HG03378 (cell line): ENCODE measurements at regions not wholly inside any gene's neighbourhood (a gene's known extent, or its start where the extent isn't known, plus 50 kb on each side); places are given as distances from the start of the nearest gene placed in this dataset.
"Not testable (repeated sequence)": the region's sequence is repeated elsewhere in the genome, so short reads cannot be mapped to it uniquely, and the experiment has no call there.

Source experiments
- ATAC-seq: cut with Tn5 transposase; IDR thresholded peaks from one replicate; pipeline ENCODE4 v1.9.1; 2021; ENCODE audit warnings: mild to moderate bottlenecking, moderate library complexity; ENCODE audit not compliant: unreplicated experiment

GRCh38 chr2:12871694-12872315 lies 155.1 kb downstream of the TRIB2 start:
- ATAC-seq, result no peak

GRCh38 chr2:12877761-12878160 lies 161.0 kb downstream of the TRIB2 start:
- no peak for ATAC-seq

- ATAC-seq, result no peak
Observed at GRCh38 chr2:12879649-12880048, 162.9 kb downstream of the TRIB2 start.

GRCh38 chr2:12881952-12882351 lies 165.2 kb downstream of the TRIB2 start:
- ATAC-seq, result no peak

- ATAC-seq, result no peak
Observed at GRCh38 chr2:12882393-12882792, 165.7 kb downstream of the TRIB2 start.

GRCh38 chr2:12883906-12884305 lies 167.2 kb downstream of the TRIB2 start:
- no peak for ATAC-seq

- no peak for ATAC-seq
Observed at GRCh38 chr2:12884713-12885282, 168.1 kb downstream of the TRIB2 start.

GRCh38 chr2:12890066-12890465 lies 173.3 kb downstream of the TRIB2 start:
- ATAC-seq, result no peak

GRCh38 chr2:12890481-12890991 lies 173.8 kb downstream of the TRIB2 start:
- no peak for ATAC-seq

GRCh38 chr2:12895017-12895416 lies 178.3 kb downstream of the TRIB2 start:
- no peak for ATAC-seq

- no peak for ATAC-seq
Observed at GRCh38 chr2:12896318-12896982, 179.7 kb downstream of the TRIB2 start.

- ATAC-seq, result no peak
Observed at GRCh38 chr2:12897181-12897580, 180.4 kb downstream of the TRIB2 start.

GRCh38 chr2:12903272-12903671 lies 186.5 kb downstream of the TRIB2 start:
- no peak for ATAC-seq

- no peak for ATAC-seq
Observed at GRCh38 chr2:12910431-12910830, 193.7 kb downstream of the TRIB2 start.

- ATAC-seq, result no peak
Observed at GRCh38 chr2:12915787-12916186, 199.1 kb downstream of the TRIB2 start.

- ATAC-seq, result no peak
Observed at GRCh38 chr2:12918138-12918834, 201.6 kb downstream of the TRIB2 start.

GRCh38 chr2:12918835-12919445 lies 202.2 kb downstream of the TRIB2 start:
- ATAC-seq, result no peak

GRCh38 chr2:12921321-12921720 lies 204.6 kb downstream of the TRIB2 start:
- no peak for ATAC-seq

- ATAC-seq, result no peak
Observed at GRCh38 chr2:12923907-12924610, 207.3 kb downstream of the TRIB2 start.

- ATAC-seq, result not testable (repeated sequence)
Observed at GRCh38 chr2:12926641-12927040, 209.9 kb downstream of the TRIB2 start.
